A549 (cell line): ENCODE measurements at regions not wholly inside any gene's neighbourhood (a gene's known extent, or its start where the extent isn't known, plus 50 kb on each side); places are given as distances from the start of the nearest gene placed in this dataset.

Experiments
- BCL3 ChIP-seq: fragments of >200 bp; sonication (Bioruptor Twin); formaldehyde crosslinking; IDR thresholded peaks from 3 replicates; pipeline ENCODE4 v1.6.1; 2016
- CEBPB ChIP-seq, 2 experiments: fragments of >200 bp in 1 of 2; sonication (Bioruptor Twin) in 1 of 2; formaldehyde crosslinking in 1 of 2; IDR thresholded peaks; 2 replicates each; pipeline ENCODE4 v1.6.1; 2012 to 2016
- CTCF ChIP-seq: fragments of >200 bp; sonication (Bioruptor Twin); formaldehyde crosslinking; IDR thresholded peaks from 3 replicates; pipeline ENCODE4 v1.5.1; 2016
- ELK1 ChIP-seq: fragments of 150-350 bp; IDR thresholded peaks from 2 replicates; pipeline ENCODE4 v1.6.1; 2014; ENCODE audit warnings: low read depth, mild to moderate bottlenecking, low read length
- ESRRA ChIP-seq: fragments of 150-350 bp; IDR thresholded peaks from 2 replicates; pipeline ENCODE4 v1.6.1; 2014; ENCODE audit warnings: mild to moderate bottlenecking, low read length, borderline replicate concordance
- MAX ChIP-seq: IDR thresholded peaks from 2 replicates; pipeline ENCODE4 v1.6.1; 2012
- MAZ ChIP-seq: fragments of 150-350 bp; IDR thresholded peaks from 2 replicates; pipeline ENCODE4 v1.6.1; 2014; ENCODE audit warnings: antibody characterized with exemption, low read depth, low read length, borderline replicate concordance
- MYC ChIP-seq: IDR thresholded peaks from 2 replicates; pipeline ENCODE4 v1.6.1; 2012; ENCODE audit warnings: mild to moderate bottlenecking, inconsistent platforms, low read length, improper control_type of control experiment, borderline replicate concordance
- POLR2A ChIP-seq: IDR thresholded peaks from 2 replicates; pipeline ENCODE4 v1.6.1; 2012; ENCODE audit warnings: mild to moderate bottlenecking, low read length
- RAD21 ChIP-seq, 2 experiments: fragments of >200 bp in 1 of 2; sonication (Bioruptor Twin) in 1 of 2; formaldehyde crosslinking in 1 of 2; IDR thresholded peaks in 1 of 2; conservative IDR thresholded peaks in 1 of 2; 2 replicates in 1 of 2; 3 replicates in 1 of 2; pipeline ENCODE4 v1.6.1; 2012 to 2018; ENCODE audit warnings: inconsistent platforms in 1 of 2
- REST ChIP-seq: fragments of 200-600 bp; sonication (generic); IDR thresholded peaks from 2 replicates; pipeline ENCODE4 v1.6.1; 2016; ENCODE audit warnings: antibody characterized with exemption, mild to moderate bottlenecking, moderate library complexity

- TF ChIP-seq CTCF = no peak
- TF ChIP-seq POLR2A = no peak
- no peak for TF ChIP-seq ELK1
- TF ChIP-seq MYC = no peak
- TF ChIP-seq REST = no peak
- TF ChIP-seq MAX = no peak
- no peak for TF ChIP-seq MAZ
- TF ChIP-seq RAD21 (conservative IDR thresholded peaks at IDR 0.05 in 1 of 2, IDR thresholded peaks at IDR 0.05 in 1 of 2) = no peak
- TF ChIP-seq ESRRA = no peak
- no peak for TF ChIP-seq BCL3
- no peak for TF ChIP-seq CEBPB (IDR thresholded peaks at IDR 0.05)
Observed at GRCh38 chr2:64829525-64829924, 159.7 kb upstream of the SLC1A4 start.
